Esophagus squamous epithelium (tissue), 4 donors: ENCODE measurements at regions not wholly inside any gene's neighbourhood (a gene's known extent, or its start where the extent isn't known, plus 50 kb on each side); places are given as distances from the start of the nearest gene placed in this dataset.

Experiments
- POLR2A ChIP-seq, 4 donors: fragments of 450-650 bp; IDR thresholded peaks; one replicate each; pipeline ENCODE4 v1.6.1; 2017; ENCODE audit warnings: antibody characterized with exemption in 4 of 4, mild to moderate bottlenecking in 4 of 4, moderate library complexity in 3 of 4
- TF ChIP-seq, protein P1 (sequence below), 6 experiments: fragments of 450-650 bp in 4 of 6; fragments of 200-600 bp in 2 of 6; sonication (generic) in 2 of 6; IDR thresholded peaks; one replicate each; pipeline ENCODE4 v1.5.1; 2016 to 2019; ENCODE audit warnings: antibody characterized with exemption in 6 of 6, mild to moderate bottlenecking in 4 of 6, moderate library complexity in 4 of 6

- TF ChIP-seq, protein P1, sequence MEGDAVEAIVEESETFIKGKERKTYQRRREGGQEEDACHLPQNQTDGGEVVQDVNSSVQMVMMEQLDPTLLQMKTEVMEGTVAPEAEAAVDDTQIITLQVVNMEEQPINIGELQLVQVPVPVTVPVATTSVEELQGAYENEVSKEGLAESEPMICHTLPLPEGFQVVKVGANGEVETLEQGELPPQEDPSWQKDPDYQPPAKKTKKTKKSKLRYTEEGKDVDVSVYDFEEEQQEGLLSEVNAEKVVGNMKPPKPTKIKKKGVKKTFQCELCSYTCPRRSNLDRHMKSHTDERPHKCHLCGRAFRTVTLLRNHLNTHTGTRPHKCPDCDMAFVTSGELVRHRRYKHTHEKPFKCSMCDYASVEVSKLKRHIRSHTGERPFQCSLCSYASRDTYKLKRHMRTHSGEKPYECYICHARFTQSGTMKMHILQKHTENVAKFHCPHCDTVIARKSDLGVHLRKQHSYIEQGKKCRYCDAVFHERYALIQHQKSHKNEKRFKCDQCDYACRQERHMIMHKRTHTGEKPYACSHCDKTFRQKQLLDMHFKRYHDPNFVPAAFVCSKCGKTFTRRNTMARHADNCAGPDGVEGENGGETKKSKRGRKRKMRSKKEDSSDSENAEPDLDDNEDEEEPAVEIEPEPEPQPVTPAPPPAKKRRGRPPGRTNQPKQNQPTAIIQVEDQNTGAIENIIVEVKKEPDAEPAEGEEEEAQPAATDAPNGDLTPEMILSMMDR (IDR thresholded peaks at IDR 0.05): no peak
- TF ChIP-seq POLR2A (IDR thresholded peaks at IDR 0.05): no peak
These were observed 110.9 kb downstream of the FAM170A start for GRCh38 chr5:119740225-119740624.
